HFFc6 (cell line): ENCODE measurements at regions not wholly inside any gene's neighbourhood (a gene's known extent, or its start where the extent isn't known, plus 50 kb on each side); places are given as distances from the start of the nearest gene placed in this dataset.

Experiments
- DNase-seq: peaks from one replicate; pipeline ENCODE4 v3.0.0-alpha.2; 2018
- H3K27ac Mint-ChIP-seq: 2 replicates; pipeline ENCODE4 v1.8.0; 2020; ENCODE audit warnings: mild to moderate bottlenecking, mixed read lengths
- H3K27me3 Mint-ChIP-seq: 2 replicates; pipeline ENCODE4 v1.8.0; 2021; ENCODE audit warnings: mild to moderate bottlenecking, moderate library complexity, mixed read lengths; ENCODE audit not compliant: insufficient read depth
- H3K36me3 Mint-ChIP-seq: 2 replicates; pipeline ENCODE4 v1.8.0; 2021; ENCODE audit warnings: low read depth, mixed read lengths
- H3K4me1 Mint-ChIP-seq: 2 replicates; pipeline ENCODE4 v1.8.0; 2020; ENCODE audit warnings: low read depth, mixed read lengths
- H3K4me3 Mint-ChIP-seq: 2 replicates; pipeline ENCODE4 v1.8.0; 2020; ENCODE audit warnings: mild to moderate bottlenecking, moderate library complexity, mixed read lengths
- H3K9me3 Mint-ChIP-seq: 2 replicates; pipeline ENCODE4 v1.8.0; 2020; ENCODE audit warnings: mild to moderate bottlenecking, mixed read lengths
- TF ChIP-seq, protein P1 (sequence below): fragments of 200-600 bp; sonication (generic); IDR thresholded peaks from 2 replicates; pipeline ENCODE4 v1.5.0; 2021; ENCODE audit warnings: antibody characterized with exemption, mild to moderate bottlenecking

DNA sequence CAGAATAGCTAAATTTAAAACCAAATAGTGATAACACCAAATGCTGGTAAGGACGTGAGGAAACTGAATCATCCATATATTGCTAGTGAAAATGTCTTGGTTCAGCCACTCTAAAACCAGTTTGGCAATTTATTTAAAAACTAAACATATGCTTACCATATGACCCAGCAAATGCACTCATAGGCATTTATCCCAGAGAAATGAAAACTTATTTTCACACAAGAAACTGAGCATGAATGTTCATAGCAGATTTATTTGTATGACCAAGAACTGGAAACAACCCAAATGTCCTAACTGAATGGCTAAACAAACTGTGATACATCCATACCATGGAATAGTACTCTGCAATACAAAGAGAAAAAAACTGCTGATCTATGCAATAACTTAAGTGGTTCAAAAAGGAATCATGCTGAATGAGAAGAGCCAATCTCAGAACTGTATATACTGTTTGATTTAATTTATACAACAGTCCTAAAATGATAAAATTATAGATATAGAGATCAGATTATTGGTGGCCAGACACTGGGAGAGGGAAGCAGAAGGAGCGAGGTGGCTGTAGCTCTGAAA, 115.6 kb upstream of the ADGRF1 start:
- no peaks in the 10 kb centered on the region; the same call in 1 of the 2 replicates for H3K27me3 Mint-ChIP-seq
- H3K4me3 Mint-ChIP-seq = no peak overlapping the region
- H3K4me1 Mint-ChIP-seq = peaks cover 20% of the 10 kb centered on the region
- DNase-seq = no peak
- TF ChIP-seq, protein P1, sequence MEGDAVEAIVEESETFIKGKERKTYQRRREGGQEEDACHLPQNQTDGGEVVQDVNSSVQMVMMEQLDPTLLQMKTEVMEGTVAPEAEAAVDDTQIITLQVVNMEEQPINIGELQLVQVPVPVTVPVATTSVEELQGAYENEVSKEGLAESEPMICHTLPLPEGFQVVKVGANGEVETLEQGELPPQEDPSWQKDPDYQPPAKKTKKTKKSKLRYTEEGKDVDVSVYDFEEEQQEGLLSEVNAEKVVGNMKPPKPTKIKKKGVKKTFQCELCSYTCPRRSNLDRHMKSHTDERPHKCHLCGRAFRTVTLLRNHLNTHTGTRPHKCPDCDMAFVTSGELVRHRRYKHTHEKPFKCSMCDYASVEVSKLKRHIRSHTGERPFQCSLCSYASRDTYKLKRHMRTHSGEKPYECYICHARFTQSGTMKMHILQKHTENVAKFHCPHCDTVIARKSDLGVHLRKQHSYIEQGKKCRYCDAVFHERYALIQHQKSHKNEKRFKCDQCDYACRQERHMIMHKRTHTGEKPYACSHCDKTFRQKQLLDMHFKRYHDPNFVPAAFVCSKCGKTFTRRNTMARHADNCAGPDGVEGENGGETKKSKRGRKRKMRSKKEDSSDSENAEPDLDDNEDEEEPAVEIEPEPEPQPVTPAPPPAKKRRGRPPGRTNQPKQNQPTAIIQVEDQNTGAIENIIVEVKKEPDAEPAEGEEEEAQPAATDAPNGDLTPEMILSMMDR = no peak
- H3K9me3 Mint-ChIP-seq = no peaks in the 10 kb centered on the region
- H3K36me3 Mint-ChIP-seq = no peaks in the 10 kb centered on the region
- no peak overlapping the region for H3K27ac Mint-ChIP-seq

DNA sequence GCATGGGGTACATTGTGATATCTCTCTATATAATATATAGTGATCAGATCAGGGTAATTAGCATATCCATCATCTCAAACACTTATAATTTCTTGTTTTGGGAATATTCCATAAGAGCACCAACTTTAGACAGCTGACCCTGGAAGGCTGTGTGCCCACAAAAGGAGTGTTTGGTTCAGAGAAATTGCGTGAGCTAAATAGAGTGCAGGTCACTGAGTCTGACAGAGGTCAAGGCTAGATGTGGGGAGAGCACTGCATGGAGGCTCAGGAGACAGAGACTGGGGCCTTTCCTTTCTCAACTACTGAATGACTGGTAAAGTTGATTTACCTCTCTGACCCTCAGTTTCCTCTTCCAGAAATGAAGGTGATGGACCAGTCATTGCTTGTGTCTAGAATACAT, 114.9 kb upstream of the ADGRF1 start:
- TF ChIP-seq, protein P1 = no peak
- no peak overlapping the region for H3K4me3 Mint-ChIP-seq

DNA sequence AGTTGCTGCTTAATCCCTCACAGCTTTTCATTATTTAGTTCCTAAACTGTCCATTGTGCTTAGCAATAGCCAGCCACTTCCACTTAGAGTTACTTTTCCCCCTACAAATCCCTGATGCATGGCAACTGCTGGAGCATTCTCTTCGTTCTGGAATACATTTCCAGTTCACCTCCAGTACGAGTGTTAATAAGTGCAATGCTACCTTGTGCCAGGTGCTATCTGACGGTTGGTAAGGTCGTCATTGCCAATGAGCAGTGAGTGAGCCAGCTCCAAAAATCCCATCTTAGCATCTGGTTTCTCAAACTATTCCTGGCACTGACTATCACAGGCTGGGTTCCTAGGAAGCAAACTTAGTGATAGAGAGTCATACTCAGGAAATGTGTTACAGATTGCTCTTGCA, 114.1 kb upstream of the ADGRF1 start:
- Mint-ChIP-seq H3K36me3 (no peaks in the 10 kb centered on the region), H3K9me3 (no peaks in the 10 kb centered on the region), H3K27me3 (no peaks in the 10 kb centered on the region; the same call in 1 of the 2 replicates), H3K4me3 (no peak overlapping the region), H3K4me1 (peaks cover 28% of the 10 kb centered on the region), H3K27ac (no peak overlapping the region)
- TF ChIP-seq, protein P1 = no peak
- DNase-seq = no peak

More for the DNA sequence above, 114.9 kb upstream of the ADGRF1 start:
- no peak overlapping the region for H3K27ac Mint-ChIP-seq
- no peak for DNase-seq
- no peaks in the 10 kb centered on the region for H3K9me3 Mint-ChIP-seq
- H3K36me3 Mint-ChIP-seq = no peaks in the 10 kb centered on the region
- no peaks in the 10 kb centered on the region; the same call in 1 of the 2 replicates for H3K27me3 Mint-ChIP-seq
- peaks cover 24% of the 10 kb centered on the region for H3K4me1 Mint-ChIP-seq

DNA sequence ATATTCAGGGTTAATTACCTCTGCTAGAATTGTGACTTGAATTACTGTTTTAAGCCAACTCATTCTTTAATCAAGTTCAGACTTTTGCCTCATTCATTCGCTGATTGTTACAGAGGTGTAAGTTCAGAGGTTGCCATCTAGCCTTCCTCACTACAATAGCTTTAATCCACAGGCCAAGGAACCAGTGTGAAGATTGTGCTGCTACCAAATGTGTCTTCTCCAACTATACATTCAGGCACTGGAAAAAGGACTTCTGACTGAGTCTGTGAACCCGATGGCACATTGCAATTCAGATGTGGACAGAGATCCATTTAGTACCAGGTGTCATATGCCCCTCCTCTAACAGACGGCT, 111.2 kb upstream of the ADGRF1 start:
- Mint-ChIP-seq H3K4me1 (peaks cover 25% of the 10 kb centered on the region), H3K27ac (peak overlapping the region; percentile 4; the same call in 1 of the 2 replicates), H3K27me3 (no peaks in the 10 kb centered on the region), H3K9me3 (no peaks in the 10 kb centered on the region), H3K4me3 (no peak overlapping the region), H3K36me3 (no peaks in the 10 kb centered on the region)
- no peak for DNase-seq
- TF ChIP-seq, protein P1 = no peak

DNA sequence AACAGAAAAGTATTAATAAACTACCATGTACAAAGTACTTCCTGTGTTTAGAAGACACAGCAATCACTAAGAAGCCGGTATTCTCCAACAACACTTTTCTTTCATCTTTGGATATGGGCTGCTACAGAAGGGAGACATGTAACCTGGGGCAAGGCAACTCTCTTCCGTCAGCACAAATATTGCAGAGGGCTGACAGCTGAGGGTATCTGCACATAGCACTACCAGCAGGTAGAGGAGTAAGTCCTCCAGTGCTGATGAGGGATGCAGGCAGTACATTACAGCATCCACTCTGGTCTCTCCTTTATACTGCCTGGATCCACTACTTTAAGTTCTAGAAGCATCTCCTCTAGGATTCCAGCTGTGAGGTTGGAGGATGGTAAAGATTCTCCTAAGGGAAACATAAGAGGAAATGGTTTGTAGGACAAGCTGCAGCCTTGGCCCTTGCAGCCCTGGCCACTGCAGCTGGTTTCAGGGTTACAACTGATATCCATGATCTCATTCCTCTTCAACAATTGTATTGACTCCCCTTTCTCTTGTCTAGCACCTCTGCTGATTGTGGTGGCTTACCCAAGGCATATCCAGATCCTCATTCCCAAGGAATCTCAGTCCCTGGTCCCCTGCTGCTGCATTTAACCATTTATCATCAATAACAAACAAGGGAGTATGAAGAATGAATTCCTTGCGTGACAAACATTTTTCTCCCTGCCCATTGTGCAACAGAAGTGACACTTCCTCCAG, 110.7 kb upstream of the ADGRF1 start:
- peak overlapping the region; percentile 4; the same call in 1 of the 2 replicates for H3K27ac Mint-ChIP-seq
- H3K4me3 Mint-ChIP-seq = no peak overlapping the region
- no peaks in the 10 kb centered on the region for H3K36me3 Mint-ChIP-seq
- no peaks in the 10 kb centered on the region for H3K27me3 Mint-ChIP-seq
- peak; percentile 45 for DNase-seq
- peaks cover 25% of the 10 kb centered on the region for H3K4me1 Mint-ChIP-seq
- TF ChIP-seq, protein P1 = no peak
- H3K9me3 Mint-ChIP-seq = no peaks in the 10 kb centered on the region
